ENCODE measurements at regions not wholly inside any gene's neighbourhood (a gene's known extent, or its start where the extent isn't known, plus 50 kb on each side); places are given as distances from the start of the nearest gene placed in this dataset.

DNA sequence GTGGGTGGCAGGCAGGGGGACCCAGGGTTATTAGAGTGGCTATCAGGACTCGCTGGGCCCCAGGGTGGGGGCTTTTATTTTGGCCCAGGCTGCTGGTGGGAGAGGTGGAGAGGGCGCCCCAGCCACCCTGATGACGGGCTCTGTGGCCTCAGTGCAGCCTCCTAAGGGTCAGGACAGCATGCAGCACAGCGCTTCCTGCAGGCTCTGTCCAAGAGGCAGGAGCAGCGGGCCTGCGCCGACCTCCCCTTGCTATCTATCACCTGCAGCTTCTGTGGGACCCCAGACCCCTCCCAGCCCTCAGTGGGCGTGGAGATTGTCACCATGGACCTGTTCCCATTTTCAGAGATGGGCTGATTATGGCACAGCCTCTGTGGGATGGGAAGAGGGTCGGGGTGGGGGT, 54.3 kb upstream of the PPARA start:
- TF ChIP-seq, protein P1, sequence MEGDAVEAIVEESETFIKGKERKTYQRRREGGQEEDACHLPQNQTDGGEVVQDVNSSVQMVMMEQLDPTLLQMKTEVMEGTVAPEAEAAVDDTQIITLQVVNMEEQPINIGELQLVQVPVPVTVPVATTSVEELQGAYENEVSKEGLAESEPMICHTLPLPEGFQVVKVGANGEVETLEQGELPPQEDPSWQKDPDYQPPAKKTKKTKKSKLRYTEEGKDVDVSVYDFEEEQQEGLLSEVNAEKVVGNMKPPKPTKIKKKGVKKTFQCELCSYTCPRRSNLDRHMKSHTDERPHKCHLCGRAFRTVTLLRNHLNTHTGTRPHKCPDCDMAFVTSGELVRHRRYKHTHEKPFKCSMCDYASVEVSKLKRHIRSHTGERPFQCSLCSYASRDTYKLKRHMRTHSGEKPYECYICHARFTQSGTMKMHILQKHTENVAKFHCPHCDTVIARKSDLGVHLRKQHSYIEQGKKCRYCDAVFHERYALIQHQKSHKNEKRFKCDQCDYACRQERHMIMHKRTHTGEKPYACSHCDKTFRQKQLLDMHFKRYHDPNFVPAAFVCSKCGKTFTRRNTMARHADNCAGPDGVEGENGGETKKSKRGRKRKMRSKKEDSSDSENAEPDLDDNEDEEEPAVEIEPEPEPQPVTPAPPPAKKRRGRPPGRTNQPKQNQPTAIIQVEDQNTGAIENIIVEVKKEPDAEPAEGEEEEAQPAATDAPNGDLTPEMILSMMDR (IDR thresholded peaks at IDR 0.05) = no peak
- TF ChIP-seq POLR2AphosphoS5 (IDR thresholded peaks at IDR 0.05) (no peak), POLR2A (IDR thresholded peaks at IDR 0.05) (no peak)
